ENCODE measurements at regions not wholly inside any gene's neighbourhood (a gene's known extent, or its start where the extent isn't known, plus 50 kb on each side); places are given as distances from the start of the nearest gene placed in this dataset.

GRCh38 chr2:117702098-117702497 is 112.4 kb upstream of the DDX18 start:
- no peak for TF ChIP-seq CTCF (IDR thresholded peaks at IDR 0.05)
- no peak for TF ChIP-seq EZH2 (IDR thresholded peaks at IDR 0.05)

Measured in neural progenitor cell (in vitro differentiated cells).